AG20443 (cell line): ENCODE measurements at regions not wholly inside any gene's neighbourhood (a gene's known extent, or its start where the extent isn't known, plus 50 kb on each side); places are given as distances from the start of the nearest gene placed in this dataset.
A peak's percentile ranks its signal among the peaks of the same experiment; 100 is the strongest.
"Not testable (repeated sequence)": the region's sequence is repeated elsewhere in the genome, so short reads cannot be mapped to it uniquely, and the experiment has no call there.

Experiments
- DNase-seq: peaks from one replicate; pipeline ENCODE4 v3.0.0; 2012; ENCODE audit warnings: low spot score, mixed read lengths

GRCh38 chr5:68024426-68024825 is 191.1 kb upstream of the PIK3R1 start:
- no peak for DNase-seq

- DNase-seq, result no peak
These were observed 193.6 kb upstream of the PIK3R1 start for GRCh38 chr5:68021916-68022315.

GRCh38 chr5:68021227-68021626 is 194.3 kb upstream of the PIK3R1 start:
- no peak for DNase-seq

- DNase-seq, result not testable (repeated sequence)
These were observed 195.0 kb upstream of the PIK3R1 start for GRCh38 chr5:68020461-68020969.

DNA sequence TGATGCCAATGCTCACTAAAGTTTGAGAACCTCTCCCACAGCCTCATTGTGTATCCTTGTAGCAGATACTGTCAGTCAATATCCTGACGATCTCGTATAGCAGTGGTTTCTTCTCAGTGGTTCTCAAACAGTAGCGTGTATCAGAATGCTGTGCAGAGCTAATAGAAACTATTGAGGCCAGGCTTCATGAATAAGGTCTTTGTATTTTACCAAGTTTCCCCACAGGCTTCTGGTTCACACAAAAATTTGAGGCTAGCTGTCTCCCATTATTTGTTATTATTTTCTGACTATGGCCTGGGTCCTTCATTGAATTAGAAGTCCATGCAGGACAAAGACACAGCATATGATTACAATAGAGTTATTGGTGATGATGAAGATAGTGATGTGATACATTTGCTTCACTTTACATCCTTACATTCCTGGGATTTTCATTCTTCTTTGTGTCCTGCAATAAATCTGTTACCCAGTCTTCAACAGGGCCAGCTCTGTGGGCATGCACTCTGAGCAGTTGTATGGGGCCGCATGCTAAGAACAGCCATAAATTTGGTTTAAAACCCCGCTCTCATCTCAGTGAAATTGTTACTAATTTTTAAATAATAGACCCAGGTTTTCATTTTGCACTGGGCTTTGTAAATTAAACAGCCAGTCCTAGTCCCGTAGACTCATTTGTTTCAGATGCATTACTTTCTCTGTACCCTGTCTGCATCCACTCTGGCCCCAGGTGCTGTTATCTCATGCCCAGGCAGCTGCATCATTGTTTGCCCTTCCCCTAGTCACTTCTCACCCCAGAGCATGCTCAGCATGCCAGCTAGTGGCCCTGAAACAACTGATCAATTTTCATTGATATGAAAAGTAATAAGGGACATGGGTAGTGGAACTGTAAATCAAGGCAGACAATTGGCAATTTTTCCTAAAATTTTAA is 199.9 kb upstream of the PIK3R1 start:
- no peak for DNase-seq

- no peak for DNase-seq
These were observed 202.7 kb upstream of the PIK3R1 start for GRCh38 chr5:68012831-68013230.

DNA sequence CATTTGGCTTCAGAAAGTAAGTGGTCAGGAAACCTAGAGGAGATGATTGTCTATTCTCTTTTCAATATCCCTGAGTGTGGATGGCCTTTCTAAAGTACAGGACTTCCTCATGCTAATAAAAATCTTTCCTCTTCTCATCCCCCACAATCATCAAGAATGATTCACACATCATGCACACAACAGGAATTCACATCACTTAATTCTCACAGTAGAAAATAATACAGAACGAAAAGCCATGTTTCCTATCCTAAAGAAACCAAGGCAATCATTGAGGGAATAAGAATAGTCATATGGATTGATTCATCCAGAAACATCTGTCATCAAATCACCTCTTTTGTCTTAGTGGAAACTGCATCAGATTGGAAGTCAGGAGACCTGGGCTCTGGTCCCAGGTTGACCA is 203.1 kb upstream of the PIK3R1 start:
- peak; percentile 34 for DNase-seq

DNA sequence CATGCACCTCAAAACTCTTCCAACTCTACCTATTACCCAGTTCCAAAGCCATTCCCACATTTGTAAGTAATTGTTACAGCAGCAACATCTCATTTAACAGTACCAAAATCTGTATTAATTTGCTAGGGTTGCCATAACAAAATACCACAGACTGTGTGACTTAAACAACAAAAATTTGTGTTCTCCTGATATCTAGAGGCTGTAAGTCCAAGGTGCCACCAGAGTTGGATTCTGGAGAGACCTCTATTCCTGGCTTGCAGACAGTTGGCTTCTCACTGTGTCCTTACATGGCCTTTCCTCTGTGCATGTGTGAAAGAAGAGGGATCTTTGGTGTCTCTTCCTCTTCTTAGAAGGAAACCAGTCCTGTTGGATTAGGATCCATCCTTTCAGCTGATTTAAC is 203.8 kb upstream of the PIK3R1 start:
- DNase-seq, result no peak

- DNase-seq, result no peak
These were observed 204.2 kb upstream of the PIK3R1 start for GRCh38 chr5:68011259-68011760.

GRCh38 chr5:68010740-68011139 is 204.8 kb upstream of the PIK3R1 start:
- no peak for DNase-seq

- DNase-seq, result peak; percentile 85
These were observed 208.1 kb upstream of the PIK3R1 start for GRCh38 chr5:68007451-68007850.

- no peak for DNase-seq
These were observed 212.7 kb upstream of the PIK3R1 start for GRCh38 chr5:68002836-68003235.

DNA sequence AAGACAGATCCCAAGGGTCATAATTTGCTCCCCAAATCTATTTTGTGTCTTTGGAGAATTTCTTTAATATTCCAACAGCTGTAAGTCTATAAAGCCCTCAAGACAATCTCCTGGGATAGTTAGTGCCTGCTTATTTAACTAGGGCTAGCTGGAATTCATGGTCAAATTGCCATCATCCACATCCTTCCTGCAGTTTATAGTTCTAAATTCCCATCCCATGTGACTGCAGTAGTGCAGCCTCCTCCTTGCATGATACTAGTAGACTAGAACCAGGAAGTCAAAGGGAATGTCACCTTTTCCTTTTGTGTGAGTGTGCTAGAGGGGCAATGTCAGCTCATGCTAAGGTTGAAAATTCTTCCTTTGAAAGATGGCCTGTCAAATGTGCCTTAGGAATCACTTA is 214.8 kb upstream of the PIK3R1 start:
- peak; percentile 17 for DNase-seq

- DNase-seq, result no peak
These were observed 216.2 kb upstream of the PIK3R1 start for GRCh38 chr5:67999391-67999790.

GRCh38 chr5:67998709-67999261 is 216.8 kb upstream of the PIK3R1 start:
- peak; percentile 90 for DNase-seq

DNA sequence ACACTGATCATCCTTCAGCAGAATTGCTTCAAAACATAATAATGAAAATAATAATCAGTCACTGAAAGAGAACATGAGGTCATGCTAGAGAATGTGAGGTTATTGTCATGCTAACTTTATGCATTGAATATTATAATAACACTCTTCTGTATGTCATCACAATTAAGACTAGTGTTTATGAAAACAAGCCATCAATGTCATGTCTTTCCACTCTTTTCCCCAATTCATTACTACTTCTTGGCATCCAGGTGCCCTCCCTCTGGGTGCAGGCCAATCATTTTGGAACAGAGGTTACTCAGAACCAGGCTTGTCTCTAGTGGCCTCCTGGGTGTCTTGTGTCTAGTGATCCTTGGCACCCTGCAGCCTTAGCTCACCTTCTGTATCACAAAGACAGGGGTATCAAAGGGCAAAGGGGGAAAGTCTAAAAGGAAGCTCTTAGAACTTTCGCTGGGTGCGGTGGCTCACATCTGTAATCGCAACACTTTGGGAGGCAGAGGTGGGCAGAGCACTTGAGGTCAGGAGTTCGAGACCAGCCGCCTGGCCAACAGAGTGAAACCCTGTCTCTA is 217.6 kb upstream of the PIK3R1 start:
- no peak for DNase-seq

DNA sequence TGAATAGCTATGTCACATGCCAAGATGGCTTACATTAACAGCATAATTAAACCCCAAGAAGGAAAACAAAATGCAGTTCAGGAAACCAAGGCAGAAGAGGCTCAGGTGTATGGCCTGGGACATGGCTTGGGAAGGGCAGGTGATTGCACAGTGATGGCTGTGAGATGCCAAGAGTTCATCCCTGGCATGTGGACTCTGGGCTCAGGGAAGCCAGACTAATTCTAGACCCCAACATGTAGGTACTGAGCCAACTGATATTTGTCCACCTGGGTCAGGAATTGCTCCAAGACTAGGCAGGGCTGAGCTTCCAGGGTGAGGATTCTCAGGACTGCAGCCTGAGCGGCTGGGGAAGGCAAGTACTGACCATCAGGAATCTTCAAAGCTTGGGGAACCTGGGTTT is 218.4 kb upstream of the PIK3R1 start:
- no peak for DNase-seq

GRCh38 chr5:67996596-67996995 is 219.0 kb upstream of the PIK3R1 start:
- no peak for DNase-seq

DNA sequence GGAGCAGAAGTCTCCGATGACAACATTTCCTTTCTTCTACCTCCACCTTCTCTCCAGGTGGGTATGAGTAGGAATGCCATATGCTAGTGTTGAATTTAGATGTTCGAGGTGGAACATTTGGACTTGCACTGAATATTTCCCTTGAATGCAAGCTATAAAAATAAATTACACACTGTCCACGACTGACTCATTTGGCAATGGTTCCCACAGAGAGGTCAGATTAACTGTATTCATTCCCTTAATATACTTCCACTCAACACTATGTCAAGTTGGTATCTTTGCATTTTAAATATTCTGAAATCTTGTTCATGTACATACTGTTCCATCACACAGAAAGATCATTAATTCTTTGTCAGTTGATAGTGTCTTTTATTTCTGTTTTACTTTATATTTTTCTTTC is 222.6 kb upstream of the PIK3R1 start:
- peak; percentile 50 for DNase-seq

- peak; percentile 26 for DNase-seq
These were observed 226.1 kb upstream of the PIK3R1 start for GRCh38 chr5:67989456-67989855.

- no peak for DNase-seq
These were observed 228.8 kb upstream of the PIK3R1 start for GRCh38 chr5:67986761-67987160.

- DNase-seq, result no peak
These were observed 229.7 kb upstream of the PIK3R1 start for GRCh38 chr5:67985686-67986387.
